HEK293 (cell line): ENCODE measurements at regions not wholly inside any gene's neighbourhood (a gene's known extent, or its start where the extent isn't known, plus 50 kb on each side); places are given as distances from the start of the nearest gene placed in this dataset.

Experiments
- GFI1B ChIP-seq: fragments of 450-650 bp; formaldehyde crosslinking; IDR thresholded peaks from 2 replicates; pipeline ENCODE4 v1.5.1; 2016; ENCODE audit warnings: missing biosample characterization, missing genetic modification characterization
- MYNN ChIP-seq: fragments of 450-650 bp; formaldehyde crosslinking; IDR thresholded peaks from 2 replicates; pipeline ENCODE4 v1.5.1; 2016; ENCODE audit warnings: missing biosample characterization, missing genetic modification characterization, borderline replicate concordance
- ZIC2 ChIP-seq: fragments of 450-650 bp; formaldehyde crosslinking; IDR thresholded peaks from 2 replicates; pipeline ENCODE4 v1.5.1; 2016; ENCODE audit warnings: missing biosample characterization, missing genetic modification characterization
- ZNF670 ChIP-seq: fragments of 450-650 bp; formaldehyde crosslinking; IDR thresholded peaks from 2 replicates; pipeline ENCODE4 v1.5.1; 2016; ENCODE audit warnings: missing biosample characterization, missing genetic modification characterization, low read depth
- TF ChIP-seq, protein P1 (sequence below): fragments of 450-650 bp; formaldehyde crosslinking; IDR thresholded peaks from 2 replicates; pipeline ENCODE4 v1.5.1; 2016; ENCODE audit warnings: missing biosample characterization, missing genetic modification characterization
- TF ChIP-seq, protein P2 (sequence below): fragments of 450-650 bp; formaldehyde crosslinking; IDR thresholded peaks from 2 replicates; pipeline ENCODE4 v1.5.1; 2016; ENCODE audit warnings: missing biosample characterization, missing genetic modification characterization
- TF ChIP-seq, protein P3 (sequence below): fragments of 450-650 bp; formaldehyde crosslinking; IDR thresholded peaks from 2 replicates; pipeline ENCODE4 v1.5.1; 2016; ENCODE audit warnings: missing biosample characterization, missing genetic modification characterization

DNA sequence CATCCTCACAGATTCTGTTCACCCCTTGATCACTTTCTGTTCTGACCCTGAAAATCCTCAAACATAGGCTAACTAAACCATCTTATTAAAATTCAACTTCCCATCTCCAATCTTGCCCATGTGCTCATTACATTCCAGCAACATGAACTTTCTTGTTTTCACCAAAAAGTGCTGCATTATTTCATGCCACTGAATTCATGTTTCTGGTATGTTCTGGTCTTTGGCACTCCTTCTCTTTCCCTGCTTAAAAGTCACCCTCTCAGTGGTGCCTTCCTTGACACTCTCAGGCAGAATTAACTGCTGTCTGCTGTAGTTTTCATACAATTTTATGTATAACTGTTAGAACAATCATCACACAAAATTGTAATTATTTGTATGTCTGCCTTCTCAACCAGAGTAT lies 247.7 kb upstream of the RBMS1 start:
- TF ChIP-seq GFI1B (tag by site-specific recombination) (no peak), ZIC2 (tag by site-specific recombination) (no peak), ZNF670 (tag by site-specific recombination) (no peak), MYNN (tag by site-specific recombination) (no peak)
- TF ChIP-seq, protein P1, sequence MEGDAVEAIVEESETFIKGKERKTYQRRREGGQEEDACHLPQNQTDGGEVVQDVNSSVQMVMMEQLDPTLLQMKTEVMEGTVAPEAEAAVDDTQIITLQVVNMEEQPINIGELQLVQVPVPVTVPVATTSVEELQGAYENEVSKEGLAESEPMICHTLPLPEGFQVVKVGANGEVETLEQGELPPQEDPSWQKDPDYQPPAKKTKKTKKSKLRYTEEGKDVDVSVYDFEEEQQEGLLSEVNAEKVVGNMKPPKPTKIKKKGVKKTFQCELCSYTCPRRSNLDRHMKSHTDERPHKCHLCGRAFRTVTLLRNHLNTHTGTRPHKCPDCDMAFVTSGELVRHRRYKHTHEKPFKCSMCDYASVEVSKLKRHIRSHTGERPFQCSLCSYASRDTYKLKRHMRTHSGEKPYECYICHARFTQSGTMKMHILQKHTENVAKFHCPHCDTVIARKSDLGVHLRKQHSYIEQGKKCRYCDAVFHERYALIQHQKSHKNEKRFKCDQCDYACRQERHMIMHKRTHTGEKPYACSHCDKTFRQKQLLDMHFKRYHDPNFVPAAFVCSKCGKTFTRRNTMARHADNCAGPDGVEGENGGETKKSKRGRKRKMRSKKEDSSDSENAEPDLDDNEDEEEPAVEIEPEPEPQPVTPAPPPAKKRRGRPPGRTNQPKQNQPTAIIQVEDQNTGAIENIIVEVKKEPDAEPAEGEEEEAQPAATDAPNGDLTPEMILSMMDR (tag by site-specific recombination), result no peak
- TF ChIP-seq, protein P2, sequence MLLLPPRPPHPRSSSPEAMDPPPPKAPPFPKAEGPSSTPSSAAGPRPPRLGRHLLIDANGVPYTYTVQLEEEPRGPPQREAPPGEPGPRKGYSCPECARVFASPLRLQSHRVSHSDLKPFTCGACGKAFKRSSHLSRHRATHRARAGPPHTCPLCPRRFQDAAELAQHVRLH (tag by site-specific recombination), result no peak
- TF ChIP-seq, protein P3, sequence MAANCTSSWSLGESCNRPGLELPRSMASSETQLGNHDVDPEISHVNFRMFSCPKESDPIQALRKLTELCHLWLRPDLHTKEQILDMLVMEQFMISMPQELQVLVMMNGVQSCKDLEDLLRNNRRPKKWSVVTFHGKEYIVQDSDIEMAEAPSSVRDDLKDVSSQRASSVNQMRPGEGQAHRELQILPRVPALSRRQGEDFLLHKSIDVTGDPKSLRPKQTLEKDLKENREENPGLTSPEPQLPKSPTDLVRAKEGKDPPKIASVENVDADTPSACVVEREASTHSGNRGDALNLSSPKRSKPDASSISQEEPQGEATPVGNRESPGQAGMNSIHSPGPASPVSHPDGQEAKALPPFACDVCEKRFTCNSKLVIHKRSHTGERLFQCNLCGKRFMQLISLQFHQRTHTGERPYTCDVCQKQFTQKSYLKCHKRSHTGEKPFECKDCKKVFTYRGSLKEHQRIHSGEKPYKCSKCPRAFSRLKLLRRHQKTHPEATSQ (tag by site-specific recombination), result no peak
